ENCODE measurements at regions not wholly inside any gene's neighbourhood (a gene's known extent, or its start where the extent isn't known, plus 50 kb on each side); places are given as distances from the start of the nearest gene placed in this dataset.
"Not testable (repeated sequence)": the region's sequence is repeated elsewhere in the genome, so short reads cannot be mapped to it uniquely, and the experiment has no call there.

GRCh38 chr6:96340164-96340563 lies 181.4 kb upstream of the UFL1 start:
- WGBS (ENCODE audit: insufficient coverage), result no CpG with 5 or more reads among the region's 4 CpGs
- Histone ChIP-seq H3K4me1 (ENCODE audit: control insufficient read depth, insufficient read depth, low read length) (no peaks in the 10 kb centered on the region), H3K4me3 (ENCODE audit: low read depth, low read length) (no peak overlapping the region), H3K27me3 (ENCODE audit: control insufficient read depth, insufficient read depth, low read length) (no peaks in the 10 kb centered on the region), H3K36me3 (ENCODE audit: control insufficient read depth, insufficient read depth, low read length) (no peaks in the 10 kb centered on the region), H3K27ac (ENCODE audit: low read depth, low read length) (no peak overlapping the region), H3K9me3 (ENCODE audit: control insufficient read depth, insufficient read depth, low read length) (peaks cover 3% of the 10 kb centered on the region)
- DNase-seq (ENCODE audit: low read depth in 4 of 6, low spot score in 6 of 6), result no peak

DNA sequence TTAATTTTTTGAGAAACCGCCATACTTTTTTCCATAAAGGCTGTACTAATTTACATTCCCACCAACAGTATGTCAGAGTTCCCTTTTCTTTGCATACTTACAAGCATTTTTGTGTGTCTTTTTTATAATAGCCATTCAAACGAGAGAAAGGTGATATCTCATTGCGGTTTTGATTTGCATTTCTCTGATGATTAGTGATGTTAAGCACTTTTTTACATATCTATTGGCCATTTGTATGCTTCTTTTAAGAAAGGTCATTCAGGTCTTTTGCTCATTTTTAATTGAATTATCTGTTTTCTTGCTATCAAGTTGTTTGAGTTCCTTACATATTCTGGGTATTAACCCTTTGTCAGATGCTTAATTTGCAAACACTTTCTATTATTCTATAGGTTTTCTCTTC lies 176.1 kb upstream of the UFL1 start:
- no peaks in the 10 kb centered on the region for H3K4me1 ChIP-seq (ENCODE audit: control insufficient read depth, insufficient read depth, low read length)
- H3K4me3 ChIP-seq (ENCODE audit: low read depth, low read length), result no peak overlapping the region
- no peak overlapping the region for H3K27ac ChIP-seq (ENCODE audit: low read depth, low read length)
- DNase-seq (ENCODE audit: low read depth in 4 of 6, low spot score in 6 of 6), result no peak
- H3K27me3 ChIP-seq (ENCODE audit: control insufficient read depth, insufficient read depth, low read length), result no peaks in the 10 kb centered on the region
- no peaks in the 10 kb centered on the region for H3K36me3 ChIP-seq (ENCODE audit: control insufficient read depth, insufficient read depth, low read length)
- WGBS (ENCODE audit: insufficient coverage), result no CpG with 5 or more reads among the region's 3 CpGs
- H3K9me3 ChIP-seq (ENCODE audit: control insufficient read depth, insufficient read depth, low read length), result no peaks in the 10 kb centered on the region

GRCh38 chr6:96381246-96381645 lies 140.4 kb upstream of the UFL1 start:
- Histone ChIP-seq H3K4me1 (ENCODE audit: control insufficient read depth, insufficient read depth, low read length) (no peaks in the 10 kb centered on the region), H3K27ac (ENCODE audit: low read depth, low read length) (no peak overlapping the region), H3K36me3 (ENCODE audit: control insufficient read depth, insufficient read depth, low read length) (no peaks in the 10 kb centered on the region), H3K4me3 (ENCODE audit: low read depth, low read length) (no peak overlapping the region), H3K27me3 (ENCODE audit: control insufficient read depth, insufficient read depth, low read length) (no peaks in the 10 kb centered on the region), H3K9me3 (ENCODE audit: control insufficient read depth, insufficient read depth, low read length) (no peaks in the 10 kb centered on the region)
- WGBS (ENCODE audit: insufficient coverage), result no CpG with 5 or more reads among the region's 1 CpG
- no peak for DNase-seq (ENCODE audit: low read depth in 4 of 6, low spot score in 6 of 6)

DNA sequence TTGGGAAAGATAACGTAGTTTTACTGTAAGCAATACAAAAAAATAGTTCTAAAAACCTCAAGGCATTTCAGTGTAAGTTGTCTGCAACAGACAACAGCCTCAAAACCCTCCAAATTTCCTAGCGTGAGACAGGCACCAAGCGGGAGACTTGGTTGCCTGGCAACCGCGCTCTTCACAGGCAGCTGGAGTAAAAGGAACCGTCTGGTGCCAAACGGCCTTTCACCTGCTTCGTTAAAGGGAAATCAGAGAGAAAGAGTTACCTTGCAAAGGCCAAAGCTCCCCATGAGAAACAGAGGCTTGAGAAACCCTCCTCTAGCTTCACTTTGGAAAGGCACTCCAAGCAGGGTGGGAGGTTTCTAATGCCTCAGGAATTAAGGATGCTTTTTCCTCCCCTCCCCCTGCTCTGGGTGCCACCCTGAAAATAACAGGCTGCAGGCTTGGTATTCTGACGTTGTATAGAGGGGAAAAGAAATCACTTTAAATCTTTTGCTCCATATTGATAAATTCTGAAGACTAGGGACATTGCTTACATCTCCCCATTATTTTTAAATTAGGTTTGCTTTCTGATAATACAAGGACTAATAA lies 129.7 kb upstream of the UFL1 start:
- peak overlapping the region; percentile 81 for H3K27ac ChIP-seq (ENCODE audit: low read depth, low read length)
- peak overlapping the region; percentile 19 for H3K4me3 ChIP-seq (ENCODE audit: low read depth, low read length)
- H3K36me3 ChIP-seq (ENCODE audit: control insufficient read depth, insufficient read depth, low read length), result no peaks in the 10 kb centered on the region
- H3K4me1 ChIP-seq (ENCODE audit: control insufficient read depth, insufficient read depth, low read length), result peaks cover 5% of the 10 kb centered on the region
- no peaks in the 10 kb centered on the region for H3K9me3 ChIP-seq (ENCODE audit: control insufficient read depth, insufficient read depth, low read length)
- 0% methylated on average over 6 of the region's 9 CpGs for WGBS (ENCODE audit: insufficient coverage)
- H3K27me3 ChIP-seq (ENCODE audit: control insufficient read depth, insufficient read depth, low read length), result no peaks in the 10 kb centered on the region
- peak; percentile 80 to 98 (median 88) for DNase-seq (ENCODE audit: low read depth in 4 of 6, low spot score in 6 of 6)

DNA sequence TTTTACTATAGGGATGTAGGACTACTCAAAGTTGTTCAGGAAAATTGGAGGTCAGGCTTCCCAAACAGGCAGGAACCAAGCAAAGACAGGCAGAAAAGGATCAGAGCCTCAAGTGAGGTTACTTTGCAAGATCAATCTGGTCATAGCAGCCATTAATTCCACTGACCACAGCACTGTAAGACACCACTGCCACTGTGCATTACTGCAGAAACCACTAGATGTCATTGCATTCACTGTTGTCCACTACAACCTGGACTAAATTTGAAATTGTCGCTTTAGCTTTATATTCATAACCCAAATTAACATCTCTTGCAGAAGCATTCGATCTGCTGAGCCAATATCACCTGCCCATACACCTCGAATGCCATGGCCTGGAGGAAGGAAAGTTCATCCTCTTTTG lies 126.9 kb upstream of the UFL1 start:
- whole genome bisulfite sequencing (ENCODE audit: insufficient coverage), result 20% methylated on average over 1 of the region's 3 CpGs

DNA sequence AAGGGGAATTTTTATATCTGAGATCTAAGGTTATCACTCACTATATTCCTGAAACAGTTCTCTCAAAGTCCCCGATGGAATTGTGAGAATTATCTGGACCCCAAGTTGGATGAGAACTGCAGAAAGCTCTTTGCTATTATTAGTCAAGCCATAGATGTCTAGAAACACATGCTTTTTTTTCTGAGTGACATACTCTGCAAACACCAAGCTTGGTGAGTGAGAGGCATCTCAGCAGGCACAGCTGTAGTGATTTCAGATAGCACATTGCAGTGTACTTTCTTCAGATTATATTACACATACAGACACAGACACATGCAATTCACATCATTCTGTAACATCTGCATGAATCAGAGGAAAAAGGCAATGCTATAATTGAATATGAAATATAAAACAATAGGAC lies 111.1 kb upstream of the UFL1 start:
- H3K4me1 ChIP-seq (ENCODE audit: control insufficient read depth, insufficient read depth, low read length), result no peaks in the 10 kb centered on the region
- WGBS (ENCODE audit: insufficient coverage), result no CpG with 5 or more reads among the region's 1 CpG
- H3K9me3 ChIP-seq (ENCODE audit: control insufficient read depth, insufficient read depth, low read length), result no peaks in the 10 kb centered on the region
- no peak overlapping the region for H3K27ac ChIP-seq (ENCODE audit: low read depth, low read length)
- no peaks in the 10 kb centered on the region for H3K36me3 ChIP-seq (ENCODE audit: control insufficient read depth, insufficient read depth, low read length)
- H3K27me3 ChIP-seq (ENCODE audit: control insufficient read depth, insufficient read depth, low read length), result no peaks in the 10 kb centered on the region
- no peak overlapping the region for H3K4me3 ChIP-seq (ENCODE audit: low read depth, low read length)
- DNase-seq (ENCODE audit: low read depth in 4 of 6, low spot score in 6 of 6), result peak in 1 of 6 donors; percentile 33

More for the DNA sequence above, 126.9 kb upstream of the UFL1 start:
- H3K36me3 ChIP-seq (ENCODE audit: control insufficient read depth, insufficient read depth, low read length), result no peaks in the 10 kb centered on the region
- no peaks in the 10 kb centered on the region for H3K27me3 ChIP-seq (ENCODE audit: control insufficient read depth, insufficient read depth, low read length)
- peaks cover 5% of the 10 kb centered on the region for H3K4me1 ChIP-seq (ENCODE audit: control insufficient read depth, insufficient read depth, low read length)
- DNase-seq (ENCODE audit: low read depth in 4 of 6, low spot score in 6 of 6), result peak in 3 of 6 donors; percentile 29 to 55 (median 45)
- no peak overlapping the region for H3K27ac ChIP-seq (ENCODE audit: low read depth, low read length)
- no peak overlapping the region for H3K4me3 ChIP-seq (ENCODE audit: low read depth, low read length)
- no peaks in the 10 kb centered on the region for H3K9me3 ChIP-seq (ENCODE audit: control insufficient read depth, insufficient read depth, low read length)

DNA sequence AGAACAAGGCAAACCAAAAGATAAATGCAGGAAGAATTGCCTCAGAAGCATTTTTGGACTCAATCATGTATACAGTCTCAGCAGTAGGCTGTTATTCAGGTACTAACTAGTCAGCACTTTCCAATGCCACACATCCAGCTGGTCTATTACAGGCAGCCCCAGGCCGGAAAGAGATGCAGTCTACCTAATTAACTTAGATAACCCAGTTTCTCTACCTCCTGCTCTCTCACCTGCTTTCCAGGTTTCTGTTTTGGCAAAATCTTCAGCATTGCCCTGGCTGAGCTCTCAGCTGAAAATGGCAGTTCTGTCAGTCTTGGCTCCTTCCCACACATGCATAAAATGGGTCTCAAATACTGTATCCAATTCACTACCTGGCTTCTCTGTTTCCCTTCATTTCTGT lies 101.3 kb upstream of the UFL1 start:
- no peaks in the 10 kb centered on the region for H3K4me1 ChIP-seq (ENCODE audit: control insufficient read depth, insufficient read depth, low read length)
- H3K9me3 ChIP-seq (ENCODE audit: control insufficient read depth, insufficient read depth, low read length), result no peaks in the 10 kb centered on the region
- peak in 1 of 6 donors; percentile 48 for DNase-seq (ENCODE audit: low read depth in 4 of 6, low spot score in 6 of 6)
- H3K27ac ChIP-seq (ENCODE audit: low read depth, low read length), result no peak overlapping the region
- H3K36me3 ChIP-seq (ENCODE audit: control insufficient read depth, insufficient read depth, low read length), result no peaks in the 10 kb centered on the region
- 77% methylated on average over 1 of the region's 1 CpG for WGBS (ENCODE audit: insufficient coverage)
- no peak overlapping the region for H3K4me3 ChIP-seq (ENCODE audit: low read depth, low read length)
- H3K27me3 ChIP-seq (ENCODE audit: control insufficient read depth, insufficient read depth, low read length), result no peaks in the 10 kb centered on the region

GRCh38 chr6:96433950-96434349 lies 87.7 kb upstream of the UFL1 start:
- H3K27ac ChIP-seq (ENCODE audit: low read depth, low read length), result no peak overlapping the region
- WGBS (ENCODE audit: insufficient coverage), result no CpG with 5 or more reads among the region's 2 CpGs
- H3K9me3 ChIP-seq (ENCODE audit: control insufficient read depth, insufficient read depth, low read length), result peaks cover 1% of the 10 kb centered on the region
- DNase-seq (ENCODE audit: low read depth in 4 of 6, low spot score in 6 of 6), result no peak
- H3K4me3 ChIP-seq (ENCODE audit: low read depth, low read length), result no peak overlapping the region
- H3K4me1 ChIP-seq (ENCODE audit: control insufficient read depth, insufficient read depth, low read length), result no peaks in the 10 kb centered on the region
- no peaks in the 10 kb centered on the region for H3K36me3 ChIP-seq (ENCODE audit: control insufficient read depth, insufficient read depth, low read length)
- no peaks in the 10 kb centered on the region for H3K27me3 ChIP-seq (ENCODE audit: control insufficient read depth, insufficient read depth, low read length)

- no peak for DNase-seq (ENCODE audit: low read depth in 4 of 6, low spot score in 6 of 6)
- H3K36me3 ChIP-seq (ENCODE audit: control insufficient read depth, insufficient read depth, low read length), result no peaks in the 10 kb centered on the region
- no peaks in the 10 kb centered on the region for H3K4me1 ChIP-seq (ENCODE audit: control insufficient read depth, insufficient read depth, low read length)
- peaks cover 1% of the 10 kb centered on the region for H3K9me3 ChIP-seq (ENCODE audit: control insufficient read depth, insufficient read depth, low read length)
- 68% methylated on average over 4 of the region's 4 CpGs for WGBS (ENCODE audit: insufficient coverage)
- no peak overlapping the region for H3K4me3 ChIP-seq (ENCODE audit: low read depth, low read length)
- H3K27ac ChIP-seq (ENCODE audit: low read depth, low read length), result no peak overlapping the region
- no peaks in the 10 kb centered on the region for H3K27me3 ChIP-seq (ENCODE audit: control insufficient read depth, insufficient read depth, low read length)
Observed at GRCh38 chr6:96436398-96436797, 85.2 kb upstream of the UFL1 start.

DNA sequence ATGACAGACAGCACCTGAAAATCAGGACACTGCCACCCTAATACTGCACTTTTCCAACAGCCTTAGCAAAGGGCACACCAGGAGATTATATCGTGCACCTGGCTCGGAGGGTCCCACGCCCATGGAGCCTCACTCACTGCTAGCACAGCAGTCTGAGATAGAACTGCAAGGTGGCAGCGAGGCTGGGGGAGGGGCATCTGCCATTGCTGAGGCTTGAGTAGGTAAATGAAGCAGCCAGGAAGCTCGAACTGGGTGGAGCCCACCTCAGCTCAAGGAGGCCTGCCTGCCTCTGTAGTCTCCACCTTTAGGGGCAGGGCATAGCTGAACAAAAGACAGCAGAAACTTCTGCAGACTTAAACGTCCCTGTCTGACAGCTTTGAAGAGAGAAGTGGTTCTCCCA lies 84.4 kb upstream of the UFL1 start:
- H3K27ac ChIP-seq (ENCODE audit: low read depth, low read length); H3K36me3 ChIP-seq (ENCODE audit: control insufficient read depth, insufficient read depth, low read length); H3K27me3 ChIP-seq (ENCODE audit: control insufficient read depth, insufficient read depth, low read length); H3K4me3 ChIP-seq (ENCODE audit: low read depth, low read length); DNase-seq (ENCODE audit: low read depth in 4 of 6, low spot score in 6 of 6); H3K4me1 ChIP-seq (ENCODE audit: control insufficient read depth, insufficient read depth, low read length); H3K9me3 ChIP-seq (ENCODE audit: control insufficient read depth, insufficient read depth, low read length): not testable (repeated sequence)
- WGBS (ENCODE audit: insufficient coverage), result 78% methylated on average over 6 of the region's 6 CpGs
